ENCODE measurements at regions not wholly inside any gene's neighbourhood (a gene's known extent, or its start where the extent isn't known, plus 50 kb on each side); places are given as distances from the start of the nearest gene placed in this dataset.

- TF ChIP-seq POLR2A (IDR thresholded peaks at IDR 0.05; ENCODE audit: borderline replicate concordance, extremely low read depth, insufficient read depth, insufficient read length) (no peak), RAD21 (IDR thresholded peaks at IDR 0.05; ENCODE audit: low read depth) (no peak), EZH2 (IDR thresholded peaks at IDR 0.05) (no peak), YY1 (IDR thresholded peaks at IDR 0.05; ENCODE audit: extremely low read depth, insufficient replicate concordance, low read depth, low read length) (no peak)
- TF ChIP-seq, protein P1, sequence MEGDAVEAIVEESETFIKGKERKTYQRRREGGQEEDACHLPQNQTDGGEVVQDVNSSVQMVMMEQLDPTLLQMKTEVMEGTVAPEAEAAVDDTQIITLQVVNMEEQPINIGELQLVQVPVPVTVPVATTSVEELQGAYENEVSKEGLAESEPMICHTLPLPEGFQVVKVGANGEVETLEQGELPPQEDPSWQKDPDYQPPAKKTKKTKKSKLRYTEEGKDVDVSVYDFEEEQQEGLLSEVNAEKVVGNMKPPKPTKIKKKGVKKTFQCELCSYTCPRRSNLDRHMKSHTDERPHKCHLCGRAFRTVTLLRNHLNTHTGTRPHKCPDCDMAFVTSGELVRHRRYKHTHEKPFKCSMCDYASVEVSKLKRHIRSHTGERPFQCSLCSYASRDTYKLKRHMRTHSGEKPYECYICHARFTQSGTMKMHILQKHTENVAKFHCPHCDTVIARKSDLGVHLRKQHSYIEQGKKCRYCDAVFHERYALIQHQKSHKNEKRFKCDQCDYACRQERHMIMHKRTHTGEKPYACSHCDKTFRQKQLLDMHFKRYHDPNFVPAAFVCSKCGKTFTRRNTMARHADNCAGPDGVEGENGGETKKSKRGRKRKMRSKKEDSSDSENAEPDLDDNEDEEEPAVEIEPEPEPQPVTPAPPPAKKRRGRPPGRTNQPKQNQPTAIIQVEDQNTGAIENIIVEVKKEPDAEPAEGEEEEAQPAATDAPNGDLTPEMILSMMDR (IDR thresholded peaks at IDR 0.05 in 2 of 3, conservative IDR thresholded peaks at IDR 0.05 in 1 of 3; ENCODE audit: borderline replicate concordance in 1 of 3, insufficient read depth in 1 of 3, low read depth in 2 of 3, low read length in 2 of 3) = no peak
Measured at GRCh38 chr4:117770269-117771102, 263.8 kb upstream of the NDST3 start.

All from HCT116 (cell line).